ENCODE measurements at regions not wholly inside any gene's neighbourhood (a gene's known extent, or its start where the extent isn't known, plus 50 kb on each side); places are given as distances from the start of the nearest gene placed in this dataset.

- no peak for DNase-seq
- WGBS, 2 donors, result 87 to 90% methylated on average over 5 of the region's 5 CpGs
- no peak overlapping the region for H3K27ac ChIP-seq (ENCODE audit: low read depth in 1 of 2, low read length in 2 of 2)
- H3K9me3 ChIP-seq (ENCODE audit: control insufficient read depth, low read length), result no peaks in the 10 kb centered on the region
- no peaks in the 10 kb centered on the region for H3K4me1 ChIP-seq (ENCODE audit: control insufficient read depth in 1 of 2, insufficient read depth in 2 of 2, low read length in 2 of 2)
- H3K4me3 ChIP-seq (ENCODE audit: low read length in 2 of 2), result no peak overlapping the region
- no peaks in the 10 kb centered on the region for H3K36me3 ChIP-seq (ENCODE audit: control insufficient read depth in 1 of 2, insufficient read depth in 2 of 2, low read length in 1 of 2)
- intact Hi-C loops (cut with DNase I), result no loop called here
- no peaks in the 10 kb centered on the region for H3K27me3 ChIP-seq (ENCODE audit: control insufficient read depth in 1 of 2, insufficient read depth in 2 of 2, low read length in 1 of 2)
- no peak for ATAC-seq (ENCODE audit: low FRiP score)
Observed at GRCh38 chr10:120015064-120015463, 122.5 kb downstream of the SEC23IP start.

GRCh38 chr10:120016906-120017305, 124.4 kb downstream of the SEC23IP start:
- H3K27ac ChIP-seq (ENCODE audit: low read depth in 1 of 2, low read length in 2 of 2), result no peak overlapping the region
- H3K9me3 ChIP-seq (ENCODE audit: control insufficient read depth, low read length), result no peaks in the 10 kb centered on the region
- DNase-seq, result no peak
- no peaks in the 10 kb centered on the region for H3K4me1 ChIP-seq (ENCODE audit: control insufficient read depth in 1 of 2, insufficient read depth in 2 of 2, low read length in 2 of 2)
- H3K4me3 ChIP-seq (ENCODE audit: low read length in 2 of 2), result no peak overlapping the region
- intact Hi-C loops (cut with DNase I), result no loop called here
- no peak for ATAC-seq (ENCODE audit: low FRiP score)
- 91% methylated on average over 1 of the region's 1 CpG for WGBS, 2 donors
- H3K27me3 ChIP-seq (ENCODE audit: control insufficient read depth in 1 of 2, insufficient read depth in 2 of 2, low read length in 1 of 2), result no peaks in the 10 kb centered on the region
- H3K36me3 ChIP-seq (ENCODE audit: control insufficient read depth in 1 of 2, insufficient read depth in 2 of 2, low read length in 1 of 2), result no peaks in the 10 kb centered on the region

- H3K9me3 ChIP-seq (ENCODE audit: control insufficient read depth, low read length), result no peaks in the 10 kb centered on the region
- H3K36me3 ChIP-seq (ENCODE audit: control insufficient read depth in 1 of 2, insufficient read depth in 2 of 2, low read length in 1 of 2), result no peaks in the 10 kb centered on the region
- no peak for DNase-seq
- intact Hi-C loops (cut with DNase I), result no loop called here
- H3K4me1 ChIP-seq (ENCODE audit: control insufficient read depth in 1 of 2, insufficient read depth in 2 of 2, low read length in 2 of 2), result no peaks in the 10 kb centered on the region
- no peak overlapping the region for H3K27ac ChIP-seq (ENCODE audit: low read depth in 1 of 2, low read length in 2 of 2)
- H3K27me3 ChIP-seq (ENCODE audit: control insufficient read depth in 1 of 2, insufficient read depth in 2 of 2, low read length in 1 of 2), result no peaks in the 10 kb centered on the region
- 55 to 62% methylated on average over 6 of the region's 6 CpGs for WGBS, 2 donors
- no peak for ATAC-seq (ENCODE audit: low FRiP score)
- no peak overlapping the region for H3K4me3 ChIP-seq (ENCODE audit: low read length in 2 of 2)
Observed at GRCh38 chr10:120017733-120018417, 125.3 kb downstream of the SEC23IP start.

- WGBS, 2 donors, result 85 to 87% methylated on average over 5 of the region's 5 CpGs
- DNase-seq (no peak), ATAC-seq (ENCODE audit: low FRiP score) (no peak)
- Histone ChIP-seq H3K27me3 (ENCODE audit: control insufficient read depth in 1 of 2, insufficient read depth in 2 of 2, low read length in 1 of 2) (no peaks in the 10 kb centered on the region), H3K4me3 (ENCODE audit: low read length in 2 of 2) (no peak overlapping the region), H3K36me3 (ENCODE audit: control insufficient read depth in 1 of 2, insufficient read depth in 2 of 2, low read length in 1 of 2) (no peaks in the 10 kb centered on the region), H3K9me3 (ENCODE audit: control insufficient read depth, low read length) (no peaks in the 10 kb centered on the region), H3K27ac (ENCODE audit: low read depth in 1 of 2, low read length in 2 of 2) (no peak overlapping the region), H3K4me1 (ENCODE audit: control insufficient read depth in 1 of 2, insufficient read depth in 2 of 2, low read length in 2 of 2) (no peaks in the 10 kb centered on the region)
- intact Hi-C loops (cut with DNase I), result no loop called here
Observed at GRCh38 chr10:120018695-120019094, 126.2 kb downstream of the SEC23IP start.

- WGBS, 2 donors, result 50 to 56% methylated on average over 1 of the region's 1 CpG
- ATAC-seq (ENCODE audit: low FRiP score), result no peak
- no peaks in the 10 kb centered on the region for H3K9me3 ChIP-seq (ENCODE audit: control insufficient read depth, low read length)
Observed at GRCh38 chr10:120019568-120019967, 127.0 kb downstream of the SEC23IP start.

GRCh38 chr10:120022357-120022756, 129.8 kb downstream of the SEC23IP start:
- intact Hi-C loops (cut with DNase I), result no loop called here
- no peaks in the 10 kb centered on the region for H3K36me3 ChIP-seq (ENCODE audit: control insufficient read depth in 1 of 2, insufficient read depth in 2 of 2, low read length in 1 of 2)
- H3K9me3 ChIP-seq (ENCODE audit: control insufficient read depth, low read length), result no peaks in the 10 kb centered on the region
- 71 to 72% methylated on average over 7 of the region's 7 CpGs for WGBS, 2 donors
- DNase-seq (no peak), ATAC-seq (ENCODE audit: low FRiP score) (no peak)
- H3K27me3 ChIP-seq (ENCODE audit: control insufficient read depth in 1 of 2, insufficient read depth in 2 of 2, low read length in 1 of 2), result no peaks in the 10 kb centered on the region
- no peaks in the 10 kb centered on the region for H3K4me1 ChIP-seq (ENCODE audit: control insufficient read depth in 1 of 2, insufficient read depth in 2 of 2, low read length in 2 of 2)
- H3K4me3 ChIP-seq (ENCODE audit: low read length in 2 of 2), result no peak overlapping the region
- no peak overlapping the region for H3K27ac ChIP-seq (ENCODE audit: low read depth in 1 of 2, low read length in 2 of 2)

More at GRCh38 chr10:120019568-120019967, 127.0 kb downstream of the SEC23IP start:
- Histone ChIP-seq H3K4me3 (ENCODE audit: low read length in 2 of 2) (no peak overlapping the region), H3K27ac (ENCODE audit: low read depth in 1 of 2, low read length in 2 of 2) (no peak overlapping the region), H3K4me1 (ENCODE audit: control insufficient read depth in 1 of 2, insufficient read depth in 2 of 2, low read length in 2 of 2) (no peaks in the 10 kb centered on the region), H3K36me3 (ENCODE audit: control insufficient read depth in 1 of 2, insufficient read depth in 2 of 2, low read length in 1 of 2) (no peaks in the 10 kb centered on the region), H3K27me3 (ENCODE audit: control insufficient read depth in 1 of 2, insufficient read depth in 2 of 2, low read length in 1 of 2) (no peaks in the 10 kb centered on the region)
- intact Hi-C loops (cut with DNase I), result no loop called here
- DNase-seq, result no peak

GRCh38 chr10:120034236-120034635, 141.7 kb downstream of the SEC23IP start:
- no peak for DNase-seq
- Histone ChIP-seq H3K4me3 (ENCODE audit: low read length in 2 of 2) (no peak overlapping the region), H3K27me3 (ENCODE audit: control insufficient read depth in 1 of 2, insufficient read depth in 2 of 2, low read length in 1 of 2) (no peaks in the 10 kb centered on the region), H3K4me1 (ENCODE audit: control insufficient read depth in 1 of 2, insufficient read depth in 2 of 2, low read length in 2 of 2) (no peaks in the 10 kb centered on the region), H3K9me3 (ENCODE audit: control insufficient read depth, low read length) (peaks cover 2% of the 10 kb centered on the region), H3K36me3 (ENCODE audit: control insufficient read depth in 1 of 2, insufficient read depth in 2 of 2, low read length in 1 of 2) (no peaks in the 10 kb centered on the region), H3K27ac (ENCODE audit: low read depth in 1 of 2, low read length in 2 of 2) (no peak overlapping the region)
- ATAC-seq (ENCODE audit: low FRiP score), result no peak
- 67 to 76% methylated on average over 1 of the region's 1 CpG for WGBS, 2 donors
- intact Hi-C loops (cut with DNase I), result no loop called here

GRCh38 chr10:120039046-120039445, 146.5 kb downstream of the SEC23IP start:
- H3K27ac ChIP-seq (ENCODE audit: low read depth in 1 of 2, low read length in 2 of 2), result no peak overlapping the region
- DNase-seq, result no peak
- H3K36me3 ChIP-seq (ENCODE audit: control insufficient read depth in 1 of 2, insufficient read depth in 2 of 2, low read length in 1 of 2), result no peaks in the 10 kb centered on the region
- H3K9me3 ChIP-seq (ENCODE audit: control insufficient read depth, low read length), result peaks cover 2% of the 10 kb centered on the region
- H3K4me3 ChIP-seq (ENCODE audit: low read length in 2 of 2), result no peak overlapping the region
- no peak for ATAC-seq (ENCODE audit: low FRiP score)
- H3K27me3 ChIP-seq (ENCODE audit: control insufficient read depth in 1 of 2, insufficient read depth in 2 of 2, low read length in 1 of 2), result no peaks in the 10 kb centered on the region
- intact Hi-C loops (cut with DNase I), result no loop called here
- H3K4me1 ChIP-seq (ENCODE audit: control insufficient read depth in 1 of 2, insufficient read depth in 2 of 2, low read length in 2 of 2), result no peaks in the 10 kb centered on the region

- H3K4me3 ChIP-seq (ENCODE audit: low read length in 2 of 2), result no peak overlapping the region
- ATAC-seq (ENCODE audit: low FRiP score), result no peak
- intact Hi-C loops (cut with DNase I), result no loop called here
- no peak overlapping the region for H3K27ac ChIP-seq (ENCODE audit: low read depth in 1 of 2, low read length in 2 of 2)
- DNase-seq, result no peak
- H3K4me1 ChIP-seq (ENCODE audit: control insufficient read depth in 1 of 2, insufficient read depth in 2 of 2, low read length in 2 of 2), result no peaks in the 10 kb centered on the region
- peaks cover 2% of the 10 kb centered on the region for H3K9me3 ChIP-seq (ENCODE audit: control insufficient read depth, low read length)
- WGBS, 2 donors, result 87 to 91% methylated on average over 6 of the region's 6 CpGs
- no peaks in the 10 kb centered on the region for H3K27me3 ChIP-seq (ENCODE audit: control insufficient read depth in 1 of 2, insufficient read depth in 2 of 2, low read length in 1 of 2)
- no peaks in the 10 kb centered on the region for H3K36me3 ChIP-seq (ENCODE audit: control insufficient read depth in 1 of 2, insufficient read depth in 2 of 2, low read length in 1 of 2)
Observed at GRCh38 chr10:120039826-120040225, 147.3 kb downstream of the SEC23IP start.

Measured in aorta (tissue), 5 donors.